ENCODE measurements at regions not wholly inside any gene's neighbourhood (a gene's known extent, or its start where the extent isn't known, plus 50 kb on each side); places are given as distances from the start of the nearest gene placed in this dataset.

- Histone ChIP-seq H3K4me1 (ENCODE audit: control insufficient read depth, insufficient read depth, low read length) (no peaks in the 10 kb centered on the region), H3K36me3 (ENCODE audit: control insufficient read depth in 2 of 2, insufficient read depth in 2 of 2, low read length in 1 of 2) (no peaks in the 10 kb centered on the region), H3K79me2 (ENCODE audit: control insufficient read depth, insufficient read depth, low read length) (no peaks in the 10 kb centered on the region), H3K9me3 (replicated peaks; ENCODE audit: control insufficient read depth, insufficient read depth, low read length) (no peaks in the 10 kb centered on the region), H3K4me3 (no peak overlapping the region), H2AFZ (ENCODE audit: control insufficient read depth, low read depth, low read length) (no peak overlapping the region), H3K27ac (ENCODE audit: control insufficient read depth, insufficient read depth) (no peak overlapping the region), H3K4me2 (ENCODE audit: control insufficient read depth, insufficient read depth) (no peak overlapping the region), H3K27me3 (replicated peaks in 1 of 2; ENCODE audit: control insufficient read depth in 2 of 2, insufficient read depth in 2 of 2, low read length in 1 of 2) (peaks cover 3% of the 10 kb centered on the region in 2 experiments; a peak in 3 of 4 replicates), H4K20me1 (ENCODE audit: control insufficient read depth, insufficient read depth) (no peaks in the 10 kb centered on the region), H3K9ac (ENCODE audit: control insufficient read depth, insufficient read depth, low read length) (no peak overlapping the region)
- CTCF ChIA-PET: no interaction called here
- FAIRE-seq: no peak
- in situ Hi-C loops (cut with MboI): no loop called here
- ATAC-seq: no peak
- SMC1A ChIA-PET (ENCODE audit: uncharacterized antibody, unreplicated experiment): interaction anchor here (0.6 to 1.1 kb wide), 3 partner anchors 8 to 425 kb away, joined by 3 read pairs; no protein-coding TSS in a partner anchor
- RAD21 ChIA-PET (ENCODE audit: unreplicated experiment): no interaction called here
- POLR2A ChIA-PET: no interaction called here
- WGBS (ENCODE audit: insufficient coverage, insufficient replicate concordance, low lambda C conversion rate, missing lambda C conversion rate): 4% methylated on average over 11 of the region's 11 CpGs
- intact Hi-C loops (cut with micrococcal nuclease; ENCODE audit: unreplicated experiment): no loop called here
- TF ChIP-seq PAX5 (IDR thresholded peaks at IDR 0.05; ENCODE audit: borderline replicate concordance, low read depth, low read length) (no peak), MEF2B (IDR thresholded peaks at IDR 0.05; ENCODE audit: partially characterized antibody, poor library complexity, severe bottlenecking) (no peak), NR2F1 (conservative IDR thresholded peaks at IDR 0.05) (no peak), CEBPB (IDR thresholded peaks at IDR 0.05; ENCODE audit: borderline replicate concordance in 1 of 2, low read depth in 2 of 2, low read length in 2 of 2) (no peak), ZNF207 (IDR thresholded peaks at IDR 0.05; ENCODE audit: borderline replicate concordance) (no peak), NR2C1 (IDR thresholded peaks at IDR 0.05) (no peak), RUNX3 (IDR thresholded peaks at IDR 0.05; ENCODE audit: low read length) (no peak), CBX3 (IDR thresholded peaks at IDR 0.05; ENCODE audit: borderline replicate concordance, low read depth) (no peak), SREBF1 (IDR thresholded peaks at IDR 0.05; ENCODE audit: low read length) (no peak), IKZF2 (IDR thresholded peaks at IDR 0.05) (no peak)
- no peak for DNase-seq (ENCODE audit: low read depth, low spot score)
- no TSS peak for BruUV-seq (replicated peaks)
Measured at GRCh38 chr10:117796130-117796745, 250.5 kb downstream of the RAB11FIP2 start.

All from GM12878 (cell line).